ENCODE measurements at regions not wholly inside any gene's neighbourhood (a gene's known extent, or its start where the extent isn't known, plus 50 kb on each side); places are given as distances from the start of the nearest gene placed in this dataset.

DNA sequence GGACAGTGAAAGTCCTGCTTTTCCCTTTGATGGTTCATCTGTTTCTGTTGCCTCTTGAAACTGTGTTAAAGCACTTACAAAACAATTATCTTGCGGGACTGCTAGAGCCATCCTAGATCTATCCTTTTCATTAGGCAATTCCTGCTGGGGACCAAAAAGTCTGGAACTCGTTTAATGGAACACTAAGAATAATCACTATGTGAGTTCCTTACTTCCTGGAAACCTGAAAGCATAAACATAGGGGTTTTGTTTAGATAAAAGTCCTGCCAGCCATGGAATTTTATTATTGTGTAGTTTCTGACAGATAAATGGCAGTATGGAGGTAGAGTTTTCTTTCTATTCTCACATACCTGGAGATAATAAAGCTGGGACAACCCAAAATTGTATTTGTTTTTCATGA is 1133.3 kb downstream of the SORCS3 start:
- TF ChIP-seq, protein P1, sequence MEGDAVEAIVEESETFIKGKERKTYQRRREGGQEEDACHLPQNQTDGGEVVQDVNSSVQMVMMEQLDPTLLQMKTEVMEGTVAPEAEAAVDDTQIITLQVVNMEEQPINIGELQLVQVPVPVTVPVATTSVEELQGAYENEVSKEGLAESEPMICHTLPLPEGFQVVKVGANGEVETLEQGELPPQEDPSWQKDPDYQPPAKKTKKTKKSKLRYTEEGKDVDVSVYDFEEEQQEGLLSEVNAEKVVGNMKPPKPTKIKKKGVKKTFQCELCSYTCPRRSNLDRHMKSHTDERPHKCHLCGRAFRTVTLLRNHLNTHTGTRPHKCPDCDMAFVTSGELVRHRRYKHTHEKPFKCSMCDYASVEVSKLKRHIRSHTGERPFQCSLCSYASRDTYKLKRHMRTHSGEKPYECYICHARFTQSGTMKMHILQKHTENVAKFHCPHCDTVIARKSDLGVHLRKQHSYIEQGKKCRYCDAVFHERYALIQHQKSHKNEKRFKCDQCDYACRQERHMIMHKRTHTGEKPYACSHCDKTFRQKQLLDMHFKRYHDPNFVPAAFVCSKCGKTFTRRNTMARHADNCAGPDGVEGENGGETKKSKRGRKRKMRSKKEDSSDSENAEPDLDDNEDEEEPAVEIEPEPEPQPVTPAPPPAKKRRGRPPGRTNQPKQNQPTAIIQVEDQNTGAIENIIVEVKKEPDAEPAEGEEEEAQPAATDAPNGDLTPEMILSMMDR (IDR thresholded peaks at IDR 0.05; ENCODE audit: extremely low read depth, missing control alignments) = no peak
- no peak for DNase-seq (ENCODE audit: low spot score)

DNA sequence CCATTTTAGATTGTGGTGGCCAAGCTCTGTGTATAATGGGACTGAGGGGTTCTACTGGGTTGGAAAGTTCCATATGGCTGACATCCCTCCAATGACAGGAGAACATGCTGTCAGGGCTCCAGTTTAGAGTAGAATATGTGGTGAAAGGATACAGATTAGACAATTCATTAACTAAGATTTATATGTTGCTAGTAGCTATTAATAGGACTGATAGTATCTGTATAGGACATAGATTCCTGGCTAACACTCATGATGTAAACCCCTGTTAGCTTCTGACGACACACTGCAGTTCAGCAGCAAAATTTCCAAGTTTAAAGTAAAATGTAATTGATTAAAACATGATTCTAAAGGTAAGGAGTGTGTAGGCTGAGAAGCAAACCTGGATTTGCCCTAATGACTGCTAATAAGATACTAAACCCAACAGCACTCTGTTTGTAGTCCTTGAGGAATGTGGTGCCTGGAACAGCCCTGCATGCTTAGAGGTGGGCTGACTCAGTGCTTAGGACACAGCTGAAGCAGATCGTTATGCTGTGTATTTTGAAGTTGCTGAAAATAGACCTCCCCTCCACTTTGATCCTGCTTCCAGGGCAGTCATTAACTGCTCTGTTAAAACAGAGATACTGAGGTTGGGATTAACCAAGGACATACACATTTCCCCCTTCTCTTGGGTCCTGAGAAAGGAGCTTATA is 1129.6 kb downstream of the SORCS3 start:
- no peak for DNase-seq (ENCODE audit: low spot score)
- TF ChIP-seq, protein P1 (IDR thresholded peaks at IDR 0.05; ENCODE audit: extremely low read depth, missing control alignments) = no peak

- TF ChIP-seq, protein P1 (IDR thresholded peaks at IDR 0.05; ENCODE audit: extremely low read depth, missing control alignments) = no peak
Observed at GRCh38 chr10:105769248-105770184, 1128.4 kb downstream of the SORCS3 start.

GRCh38 chr10:105763611-105764010 is 1122.5 kb downstream of the SORCS3 start:
- no peak for DNase-seq (ENCODE audit: low spot score)
- TF ChIP-seq, protein P1 (IDR thresholded peaks at IDR 0.05; ENCODE audit: extremely low read depth, missing control alignments) = no peak

More at GRCh38 chr10:105769248-105770184, 1128.4 kb downstream of the SORCS3 start:
- DNase-seq (ENCODE audit: low spot score) = no peak

DNA sequence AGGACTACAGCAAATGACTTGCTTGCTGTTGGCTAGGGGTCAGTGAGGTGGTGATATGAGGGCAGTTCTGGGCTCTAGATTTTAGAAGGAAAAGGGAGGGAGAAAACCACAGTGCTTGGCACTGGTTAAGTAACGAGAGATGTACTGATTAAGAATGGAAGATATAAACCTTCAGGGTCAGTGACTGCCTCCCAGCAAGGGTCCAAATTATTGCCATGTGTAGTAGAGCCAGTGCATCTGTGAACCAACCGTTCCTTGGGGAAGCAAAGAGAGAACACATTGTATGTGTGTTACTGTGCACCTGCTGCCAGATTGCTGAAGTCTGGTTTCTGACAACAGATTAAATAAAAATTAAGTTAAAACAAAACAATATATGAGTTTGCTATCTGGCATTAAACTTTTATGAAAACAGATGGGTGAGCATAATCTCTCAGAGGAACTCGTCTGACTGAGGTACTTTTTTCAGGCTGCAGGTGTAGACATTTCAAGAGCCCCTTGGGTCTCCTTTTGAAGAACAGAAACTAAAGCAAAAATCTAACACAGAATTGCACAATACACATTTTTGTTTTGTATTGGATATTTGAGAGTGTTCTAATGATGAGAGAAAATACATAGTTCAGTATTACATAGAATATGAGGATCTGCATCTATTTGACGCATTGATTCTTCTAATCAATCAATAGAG is 1120.6 kb downstream of the SORCS3 start:
- no peak for DNase-seq (ENCODE audit: low spot score)
- TF ChIP-seq, protein P1 (IDR thresholded peaks at IDR 0.05; ENCODE audit: extremely low read depth, missing control alignments) = no peak

DNA sequence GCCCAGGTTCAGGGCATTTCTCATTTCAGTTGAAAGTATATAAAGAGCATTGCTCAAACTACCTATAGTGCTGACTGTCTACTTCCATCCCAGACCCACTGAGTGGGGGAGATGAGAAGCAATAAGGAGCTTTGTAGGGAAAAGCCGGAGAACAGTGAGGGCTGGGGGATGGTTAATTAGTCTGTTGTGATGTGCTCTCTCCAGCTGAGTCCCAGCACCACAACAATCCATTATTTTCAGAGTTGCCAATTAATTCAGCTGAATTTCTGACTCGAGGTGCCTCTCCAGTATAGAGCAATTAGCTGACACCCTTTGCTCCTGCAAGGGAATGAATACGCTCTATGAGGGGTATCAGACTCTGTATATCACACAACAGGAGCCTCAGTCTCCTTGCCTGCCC is 1118.6 kb downstream of the SORCS3 start:
- no peak for DNase-seq (ENCODE audit: low spot score)
- TF ChIP-seq, protein P1 (IDR thresholded peaks at IDR 0.05; ENCODE audit: extremely low read depth, missing control alignments) = no peak

All from GM20000 (cell line).